ENCODE measurements at regions not wholly inside any gene's neighbourhood (a gene's known extent, or its start where the extent isn't known, plus 50 kb on each side); places are given as distances from the start of the nearest gene placed in this dataset.

DNA sequence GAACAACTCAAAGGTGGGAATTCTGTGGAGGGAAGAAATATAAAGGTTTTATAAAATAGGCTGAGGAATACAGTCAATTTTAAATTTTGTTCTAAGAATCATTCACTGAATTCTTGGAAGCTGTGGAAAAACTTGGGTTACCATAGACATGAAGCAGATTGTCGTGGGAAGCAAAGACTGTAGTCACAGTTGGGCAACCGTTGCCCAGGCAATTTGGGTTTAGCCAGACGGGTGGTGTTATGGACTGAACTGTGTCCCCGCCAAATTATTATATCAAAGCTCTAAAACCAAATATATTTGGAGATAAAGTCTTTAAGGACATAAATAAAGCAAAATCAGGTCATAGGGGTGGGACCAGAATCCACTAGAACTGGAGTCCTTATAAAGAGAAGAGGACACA lies 463.7 kb upstream of the CTNND2 start:
- DNase-seq (ENCODE audit: low read depth, low spot score), result no peak

DNA sequence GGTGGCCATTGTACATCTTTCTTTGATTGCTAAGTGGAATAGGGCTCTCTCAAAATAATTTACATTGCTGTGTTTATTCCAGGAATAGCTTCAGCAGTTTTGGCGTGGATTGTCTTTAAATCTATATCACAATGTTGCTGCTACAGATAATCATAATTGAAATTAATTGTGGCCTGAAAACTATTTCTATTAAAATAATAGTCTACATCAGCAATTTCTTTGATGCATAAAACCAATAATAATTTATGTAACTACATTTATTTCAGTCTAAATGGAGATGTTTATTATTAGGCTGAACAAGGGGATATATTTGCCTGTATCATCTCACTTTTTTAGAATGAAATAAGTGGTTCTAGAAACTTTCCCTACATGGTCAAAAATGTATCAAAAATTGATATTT lies 456.0 kb upstream of the CTNND2 start:
- no peak for DNase-seq (ENCODE audit: low read depth, low spot score)

DNA sequence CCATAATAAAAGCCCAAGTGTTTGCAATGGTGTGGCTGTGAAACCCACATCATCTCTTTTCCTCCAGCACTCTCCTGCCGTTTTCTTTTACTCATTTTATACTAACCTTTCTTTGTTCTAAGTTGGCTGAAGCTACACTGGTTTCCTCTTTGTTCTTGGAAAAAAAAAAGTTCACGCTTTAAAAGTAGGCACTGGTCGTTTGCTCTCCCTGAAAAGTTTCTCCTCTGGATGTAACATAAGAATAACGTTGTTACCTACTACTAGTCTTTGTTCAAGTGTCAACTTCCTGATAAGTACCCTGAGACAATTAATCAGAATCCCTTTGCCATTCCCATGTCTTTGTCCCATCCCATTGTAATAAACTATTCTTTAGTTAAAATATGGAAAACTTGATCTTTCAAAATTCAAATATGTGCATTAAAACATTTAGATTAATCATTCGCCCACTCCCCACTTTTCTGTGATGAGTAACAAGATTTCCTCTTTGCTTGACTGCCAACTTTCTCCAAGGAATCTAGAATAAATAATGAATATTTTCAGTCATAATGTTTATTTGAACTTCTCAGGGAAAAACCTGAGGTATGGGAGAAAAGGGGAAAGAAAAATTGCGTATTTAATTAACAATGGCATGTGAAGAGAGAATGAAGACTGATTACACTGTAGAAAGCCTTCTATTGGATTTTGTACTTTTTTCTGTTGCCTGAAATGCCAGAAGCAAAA lies 454.3 kb upstream of the CTNND2 start:
- DNase-seq (ENCODE audit: low read depth, low spot score), result no peak

DNA sequence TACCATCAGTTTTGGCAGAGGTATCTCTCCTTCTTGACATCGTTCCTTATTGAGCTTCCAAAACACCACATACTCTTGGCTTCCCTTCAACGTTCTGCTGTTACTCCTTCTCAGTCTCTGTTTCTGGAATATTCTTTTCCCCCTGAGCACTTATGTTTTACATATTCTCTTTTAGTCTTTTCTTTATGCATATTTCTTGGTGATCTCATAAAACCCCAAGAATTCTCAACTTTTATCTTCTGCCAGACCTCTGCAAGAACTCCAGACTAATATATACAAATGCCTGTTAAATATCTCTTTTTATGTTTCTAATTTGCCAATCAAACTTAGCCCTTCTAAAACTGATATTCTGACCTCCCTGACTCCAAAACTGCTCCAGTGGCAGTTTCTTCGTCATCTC lies 453.4 kb upstream of the CTNND2 start:
- DNase-seq (ENCODE audit: low read depth, low spot score), result no peak

DNA sequence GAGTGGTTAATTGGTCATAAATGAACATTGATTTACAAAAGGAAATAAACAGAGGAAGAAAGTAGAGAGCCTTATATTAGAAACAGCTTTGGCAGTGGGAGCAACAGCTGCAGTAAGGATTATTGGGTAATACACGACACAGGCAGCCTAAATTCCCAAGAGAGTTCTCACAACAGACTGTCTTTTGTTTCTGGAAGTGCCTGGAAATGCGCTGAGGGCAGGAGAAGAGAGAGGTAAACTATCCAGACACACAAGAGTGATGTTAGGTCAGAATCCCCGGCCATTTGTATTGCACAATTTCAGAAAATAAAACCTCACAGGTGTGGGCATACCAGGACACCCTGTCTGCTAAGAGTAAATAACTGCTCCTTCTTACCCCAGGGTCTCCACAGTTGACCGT lies 450.4 kb upstream of the CTNND2 start:
- no peak for DNase-seq (ENCODE audit: low read depth, low spot score)

DNA sequence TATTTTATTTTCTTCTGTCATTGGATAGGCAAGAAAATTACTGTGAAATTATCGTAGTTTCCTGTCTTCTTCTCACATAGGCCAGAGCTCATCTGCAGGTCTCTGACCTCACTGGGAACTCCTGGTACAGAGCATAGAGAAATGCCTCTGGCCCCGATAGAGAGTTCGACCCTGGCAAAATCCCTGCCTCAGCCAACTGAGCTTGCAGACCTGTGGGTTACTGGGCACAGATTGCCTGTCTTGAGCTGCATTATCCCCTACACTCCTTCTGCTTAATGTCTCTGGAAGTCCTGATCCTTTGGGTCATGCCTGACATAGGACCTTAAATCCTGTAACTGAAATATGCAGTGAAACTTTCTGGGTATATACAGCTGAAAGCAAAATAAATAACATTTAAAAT lies 439.3 kb upstream of the CTNND2 start:
- no peak for DNase-seq (ENCODE audit: low read depth, low spot score)

DNA sequence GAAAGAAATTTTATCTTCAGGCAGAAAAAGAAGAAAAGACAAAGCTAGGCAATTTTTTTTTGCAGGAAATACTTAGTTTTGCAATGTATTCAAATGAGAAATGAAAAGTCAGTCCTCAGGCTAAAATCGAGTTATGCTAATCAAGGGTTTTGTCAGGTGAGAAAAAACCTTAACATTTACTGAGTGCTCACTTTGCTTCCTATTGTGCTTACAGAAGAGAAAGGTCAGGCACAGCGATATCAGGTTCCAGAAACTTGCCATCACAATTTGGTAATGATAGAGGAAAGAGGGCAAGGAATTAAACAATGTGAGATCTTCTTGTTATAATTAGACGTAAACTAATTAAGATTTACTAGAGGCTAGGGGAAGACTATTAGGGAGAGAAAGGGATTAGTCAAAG lies 431.7 kb upstream of the CTNND2 start:
- no peak for DNase-seq (ENCODE audit: low read depth, low spot score)

DNA sequence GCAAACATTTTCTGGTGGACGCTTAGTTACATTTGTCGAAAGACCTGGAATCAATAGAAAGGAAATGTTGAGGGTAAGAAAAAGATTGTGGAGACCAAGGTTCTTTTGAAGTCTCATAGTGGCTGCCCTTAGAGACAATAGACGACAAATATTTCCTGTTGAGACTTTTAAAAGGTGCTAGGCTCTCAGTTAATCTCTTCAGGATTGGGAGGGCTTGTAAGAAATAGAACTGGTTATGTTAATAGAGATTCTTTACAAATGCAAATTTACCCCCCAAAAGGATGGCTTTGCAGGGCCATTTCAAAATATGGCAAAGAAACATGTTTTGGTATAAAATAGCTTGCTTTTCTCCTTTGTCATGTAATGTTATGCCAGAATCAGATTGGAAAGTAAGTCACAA lies 428.2 kb upstream of the CTNND2 start:
- peak; percentile 20 for DNase-seq (ENCODE audit: low read depth, low spot score)

DNA sequence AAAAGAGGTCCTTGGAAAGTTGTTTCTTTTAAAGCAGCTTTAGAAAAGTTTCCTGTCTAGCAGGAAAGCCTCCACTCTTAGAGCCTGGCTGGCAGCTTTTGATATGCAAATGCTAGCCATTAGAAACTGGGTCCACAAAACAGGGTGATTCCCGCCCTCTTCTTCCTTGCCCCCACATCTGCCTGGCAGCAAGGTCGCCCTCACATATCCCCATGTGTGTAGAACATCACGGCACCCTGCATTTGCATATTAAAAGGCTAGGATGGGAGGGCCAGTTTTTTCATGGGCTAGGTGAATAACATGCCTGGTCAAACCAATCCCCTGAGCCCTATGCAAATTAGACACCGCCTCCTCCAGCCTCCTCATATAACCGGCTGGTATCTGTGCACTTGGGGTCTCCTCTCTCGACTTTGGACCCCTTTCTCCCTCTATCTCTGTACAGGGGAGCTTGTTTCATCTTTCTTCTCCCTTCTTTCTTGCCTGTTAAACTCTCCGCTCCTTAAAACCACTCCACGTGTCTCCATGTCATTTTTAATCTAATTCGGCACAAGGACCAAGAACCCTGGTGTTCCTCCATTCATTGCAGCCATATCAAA lies 426.8 kb upstream of the CTNND2 start:
- DNase-seq (ENCODE audit: low read depth, low spot score), result peak; percentile 83

DNA sequence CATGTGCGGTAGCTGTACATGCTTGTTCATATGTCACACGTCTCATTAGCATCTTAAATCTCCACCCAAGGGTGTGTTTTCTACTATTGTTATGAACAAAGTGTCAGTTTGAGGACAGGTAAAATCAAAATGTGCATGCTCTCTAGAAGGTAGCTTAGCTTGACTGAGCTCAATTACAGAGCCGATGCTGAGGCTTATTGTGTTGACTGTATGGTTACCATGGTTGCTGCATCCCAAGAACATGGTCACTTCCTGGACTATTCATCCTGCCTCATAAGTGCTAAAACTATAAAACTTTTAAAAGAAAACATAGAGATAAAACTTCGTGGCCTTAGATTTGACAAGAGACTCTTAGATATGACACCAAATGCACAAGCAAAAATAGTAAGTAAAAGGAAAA lies 426.1 kb upstream of the CTNND2 start:
- no peak for DNase-seq (ENCODE audit: low read depth, low spot score)

DNA sequence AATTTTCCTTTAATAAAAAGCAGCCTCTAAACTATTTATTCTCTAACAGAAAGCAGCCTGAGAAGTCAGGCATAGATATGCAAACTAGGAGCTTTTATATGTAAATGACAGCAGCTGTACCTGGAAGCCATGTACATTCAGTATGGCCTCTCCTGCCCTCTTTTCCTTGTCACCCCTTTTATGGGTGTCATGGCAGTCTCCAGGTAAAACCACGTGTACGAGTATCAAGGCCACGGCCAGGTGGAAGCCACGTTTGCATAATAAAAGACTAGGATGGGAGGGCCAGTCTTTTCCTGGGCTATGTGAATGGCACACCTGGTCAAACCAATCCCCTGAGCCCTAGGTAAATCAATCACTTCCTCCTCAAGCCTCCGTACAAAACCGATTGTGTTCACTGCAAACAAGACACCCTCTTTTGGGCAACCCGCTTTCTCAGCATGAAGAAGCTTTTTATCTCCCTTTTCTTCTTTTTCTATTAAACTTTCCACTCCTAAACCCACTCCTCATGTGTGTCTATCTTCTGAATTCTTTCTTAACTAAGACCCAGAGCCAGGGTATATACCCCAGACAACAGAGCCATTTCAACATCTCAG lies 419.5 kb upstream of the CTNND2 start:
- peak; percentile 84 for DNase-seq (ENCODE audit: low read depth, low spot score)

DNA sequence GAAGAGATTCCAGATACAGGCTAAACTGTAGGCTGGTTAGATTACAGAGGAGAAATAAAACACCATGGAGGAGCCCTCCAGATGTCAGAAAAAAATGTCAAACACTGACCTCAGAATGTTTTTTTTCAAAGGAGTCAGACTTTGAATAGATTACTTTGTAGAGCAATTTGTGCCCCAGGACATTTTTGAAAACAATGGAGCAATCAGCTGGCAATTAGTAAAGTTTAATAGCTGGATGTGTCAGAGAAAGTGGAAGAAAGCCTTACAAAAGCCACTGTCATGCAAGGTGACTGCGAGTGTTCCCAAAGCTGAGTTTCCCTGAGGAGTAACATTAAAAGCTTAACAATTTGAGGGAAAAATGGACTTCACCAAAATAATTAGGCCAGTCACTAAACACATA lies 417.8 kb upstream of the CTNND2 start:
- peak; percentile 67 for DNase-seq (ENCODE audit: low read depth, low spot score)

DNA sequence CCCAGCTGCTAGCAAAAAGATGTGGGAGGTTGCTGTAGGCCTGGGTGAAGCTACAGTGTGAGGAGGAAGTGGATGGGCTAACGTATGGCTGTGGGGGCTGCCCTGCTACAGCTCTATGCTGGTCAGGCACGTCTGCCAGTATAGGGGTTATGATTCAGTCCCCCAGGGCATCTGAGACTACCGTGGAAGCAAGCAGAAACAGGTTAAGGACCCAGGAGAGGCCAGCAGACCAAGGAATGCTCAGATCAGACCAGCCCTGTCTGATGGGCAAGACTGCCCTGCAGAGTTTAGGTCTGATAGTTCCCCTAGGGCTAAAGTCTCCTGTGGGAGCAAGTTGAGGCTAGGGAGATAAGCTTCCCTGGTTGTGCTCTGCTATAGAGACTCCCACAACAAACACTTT lies 416.1 kb upstream of the CTNND2 start:
- DNase-seq (ENCODE audit: low read depth, low spot score), result peak; percentile 25

DNA sequence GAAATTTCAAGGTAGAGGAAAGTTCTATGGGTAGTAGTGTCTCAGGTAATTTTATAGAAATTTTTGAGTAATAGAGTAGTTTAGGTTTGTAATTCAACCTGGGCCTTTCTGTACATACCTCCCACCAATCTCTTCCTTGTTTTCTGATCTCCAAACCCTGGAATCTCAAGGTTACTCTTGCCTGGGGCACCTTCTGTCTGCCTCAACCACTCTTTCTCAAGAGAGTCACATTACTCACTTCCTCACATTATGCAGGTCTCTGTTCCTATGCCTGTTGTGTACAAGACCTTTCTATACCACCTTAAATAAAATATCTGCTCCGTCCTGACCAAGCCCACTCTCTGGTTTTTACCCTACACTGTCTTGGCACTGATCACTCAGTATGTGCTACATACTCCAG lies 412.6 kb upstream of the CTNND2 start:
- peak; percentile 62 for DNase-seq (ENCODE audit: low read depth, low spot score)

DNA sequence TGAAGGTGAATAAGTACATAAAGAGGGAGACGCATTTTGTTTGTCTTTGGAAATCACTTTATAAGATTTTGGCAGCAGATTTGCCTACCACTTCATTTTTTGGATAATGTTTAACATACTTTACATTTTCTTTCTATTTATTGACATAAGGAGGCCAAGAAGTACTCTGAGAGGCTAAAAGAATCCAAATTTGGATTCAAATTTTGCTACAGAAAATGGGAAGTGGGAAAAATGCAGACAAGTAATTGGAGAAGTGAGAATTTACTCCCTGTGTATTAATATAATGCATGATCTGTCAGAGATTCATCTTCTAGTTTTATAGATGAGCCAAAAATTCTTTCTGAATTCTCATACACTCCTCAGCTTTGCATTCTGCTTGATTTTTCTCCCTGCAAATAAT lies 411.2 kb upstream of the CTNND2 start:
- DNase-seq (ENCODE audit: low read depth, low spot score), result no peak

DNA sequence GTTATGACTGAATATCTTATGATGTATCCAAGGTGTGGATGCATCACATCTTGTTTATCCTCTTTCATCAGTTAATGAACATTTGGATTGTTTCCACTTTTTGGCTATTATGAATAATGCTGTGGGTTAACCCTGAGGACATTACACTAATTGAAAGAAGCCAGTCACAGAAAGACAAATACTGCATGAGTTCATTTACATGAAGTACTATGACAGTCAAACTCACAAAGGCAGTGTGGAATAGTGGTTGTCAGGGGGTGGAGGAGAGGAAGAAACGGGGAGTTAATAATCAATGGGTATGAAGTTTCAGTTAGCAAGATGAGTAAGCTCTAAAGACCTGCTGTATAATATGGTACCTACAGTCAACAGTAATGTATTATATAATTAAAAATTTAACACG lies 409.4 kb upstream of the CTNND2 start:
- DNase-seq (ENCODE audit: low read depth, low spot score), result no peak

DNA sequence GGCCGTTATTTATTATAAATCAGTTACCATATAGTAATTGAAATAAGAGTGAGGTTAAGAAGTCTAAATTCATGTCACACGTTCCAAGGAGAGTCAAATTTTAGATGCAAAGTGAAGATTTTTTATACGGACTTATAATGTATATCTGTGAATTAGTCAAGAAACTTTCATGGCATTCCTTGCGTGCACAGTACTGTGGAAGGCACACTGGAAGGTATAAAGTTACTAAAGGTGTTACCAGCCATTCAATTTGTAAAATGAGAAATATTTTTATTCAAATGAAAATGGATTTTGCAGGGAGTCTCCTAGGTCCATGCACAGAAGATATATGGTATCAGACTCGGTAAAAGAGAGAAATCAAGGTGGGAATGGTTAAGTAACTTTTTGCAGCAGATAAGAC lies 408.1 kb upstream of the CTNND2 start:
- no peak for DNase-seq (ENCODE audit: low read depth, low spot score)

DNA sequence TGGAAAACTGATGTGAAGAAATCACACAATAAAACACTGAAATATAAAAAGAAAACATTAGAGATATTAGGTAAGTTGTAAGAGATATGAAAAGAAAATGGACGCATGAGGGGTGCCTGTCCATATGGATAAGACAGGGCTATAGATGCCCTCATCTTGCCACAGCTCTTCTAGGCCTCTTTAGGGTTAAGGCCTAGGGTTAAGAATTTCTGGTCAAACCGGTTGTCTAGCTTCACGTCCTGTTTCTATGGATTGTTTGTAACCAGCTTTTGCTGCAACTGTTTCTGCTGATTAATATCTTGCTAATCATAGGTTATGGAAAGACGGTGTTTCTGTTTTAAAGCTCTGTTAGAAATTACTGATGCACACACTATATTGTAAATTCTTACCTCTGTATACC lies 389.9 kb upstream of the CTNND2 start:
- DNase-seq (ENCODE audit: low read depth, low spot score), result no peak

DNA sequence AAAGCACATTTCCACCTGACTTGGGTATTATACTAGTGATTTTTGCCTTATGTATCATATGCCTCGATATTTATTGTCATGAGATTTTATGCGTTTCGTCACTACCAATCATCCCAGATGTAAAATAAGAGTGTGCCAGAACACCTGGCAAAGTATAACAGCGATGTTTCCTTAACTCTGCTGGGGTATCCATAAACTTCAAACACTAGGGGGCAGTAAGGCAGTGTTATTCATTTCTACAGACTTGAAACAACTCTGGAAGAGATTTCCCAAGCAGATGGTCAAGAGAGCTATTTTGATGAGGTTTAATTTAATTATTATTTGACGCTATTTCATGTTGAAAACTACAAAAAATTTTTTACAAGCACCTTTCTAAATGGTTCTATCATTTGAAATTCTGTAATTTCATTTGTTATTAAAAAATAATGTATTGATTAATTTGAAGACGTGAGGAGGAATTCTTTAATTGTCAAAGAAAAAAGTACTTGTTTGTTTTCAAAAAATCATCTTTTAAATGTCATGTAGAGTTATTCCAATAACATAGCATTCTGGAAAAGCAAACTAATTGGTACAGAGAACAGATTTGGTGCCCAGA lies 388.5 kb upstream of the CTNND2 start:
- DNase-seq (ENCODE audit: low read depth, low spot score), result peak; percentile 6

DNA sequence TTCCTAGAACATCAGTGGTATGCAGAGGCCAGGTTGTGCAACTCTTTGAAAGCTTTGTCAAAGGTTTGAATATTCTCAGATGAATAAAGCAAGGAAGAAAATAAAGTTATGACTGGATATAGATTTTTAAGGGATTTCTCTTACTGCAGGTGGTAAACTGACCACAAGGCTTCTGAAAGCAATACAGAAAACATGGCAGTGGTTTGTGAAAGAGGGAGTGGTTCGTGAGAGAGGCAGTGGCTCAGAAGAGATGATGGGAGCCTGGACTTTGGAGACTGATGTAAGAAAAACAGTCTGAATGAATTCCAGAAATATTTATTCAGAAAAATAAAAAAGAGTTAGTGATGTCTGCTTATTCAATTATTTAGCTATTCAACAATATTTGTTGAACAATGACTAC lies 380.4 kb upstream of the CTNND2 start:
- no peak for DNase-seq (ENCODE audit: low read depth, low spot score)

DNA sequence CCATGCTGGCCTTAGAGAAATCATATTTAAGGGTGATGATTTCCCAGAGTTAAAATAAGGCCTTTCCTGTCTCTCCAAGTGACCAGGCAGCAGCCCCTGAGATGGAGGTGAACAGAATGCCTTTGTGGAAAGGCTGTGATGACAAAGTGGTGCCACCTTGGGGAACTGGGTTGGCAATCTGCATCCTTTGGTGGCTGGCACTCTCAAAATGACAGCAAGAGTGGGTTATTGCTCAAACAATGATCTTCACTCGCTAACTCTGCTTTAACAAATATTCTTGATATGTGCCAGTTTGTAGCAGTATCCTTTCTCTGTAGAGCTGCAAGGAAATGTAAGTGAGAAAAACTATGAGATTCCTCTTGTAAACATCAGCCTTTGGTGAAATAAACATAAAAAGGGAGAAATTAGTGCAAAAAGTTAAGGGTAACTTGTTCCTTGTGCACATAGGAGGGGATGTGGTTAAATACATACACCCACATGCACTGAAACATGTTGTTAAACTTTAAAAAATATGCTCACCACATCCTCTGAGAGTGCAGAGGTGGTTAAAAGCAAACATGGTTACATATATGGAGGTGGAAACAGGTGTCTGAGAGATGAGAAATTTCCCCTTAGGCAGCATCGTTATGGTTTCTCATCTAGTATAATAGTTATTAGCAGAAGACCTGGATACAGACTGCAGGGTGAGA lies 373.4 kb upstream of the CTNND2 start:
- DNase-seq (ENCODE audit: low read depth, low spot score), result no peak

DNA sequence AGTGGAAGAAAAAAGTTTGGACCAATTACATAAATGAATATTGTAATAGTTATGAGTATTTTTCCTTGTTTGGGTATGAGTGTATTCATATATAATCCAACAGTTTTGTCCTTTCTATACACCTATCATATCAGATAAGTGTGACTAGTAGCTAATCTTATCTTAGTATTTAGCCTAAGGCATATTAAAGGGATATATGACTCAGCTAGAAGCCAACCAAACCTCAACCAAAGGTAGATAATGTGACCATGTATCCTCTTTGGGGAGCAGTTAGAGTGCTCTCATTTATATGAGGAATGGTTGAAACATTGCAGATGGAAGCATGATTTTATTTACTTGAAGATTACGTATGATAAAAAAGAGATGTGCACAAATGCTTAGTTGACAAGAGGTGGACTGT lies 370.0 kb upstream of the CTNND2 start:
- no peak for DNase-seq (ENCODE audit: low read depth, low spot score)
